IPS-18c (cell line): ENCODE measurements at regions not wholly inside any gene's neighbourhood (a gene's known extent, or its start where the extent isn't known, plus 50 kb on each side); places are given as distances from the start of the nearest gene placed in this dataset.

Source experiments
- H3K4me3 ChIP-seq: 2 replicates; pipeline ENCODE4 v1.7.0; 2013; ENCODE audit warnings: low read depth, mild to moderate bottlenecking, low read length, moderate library complexity; ENCODE audit not compliant: insufficient read depth
- H3K9me3 ChIP-seq: one replicate; pipeline ENCODE4 v1.6.1; 2013; ENCODE audit warnings: mild to moderate bottlenecking, low read length, moderate library complexity; ENCODE audit not compliant: control insufficient read depth, insufficient read depth

DNA sequence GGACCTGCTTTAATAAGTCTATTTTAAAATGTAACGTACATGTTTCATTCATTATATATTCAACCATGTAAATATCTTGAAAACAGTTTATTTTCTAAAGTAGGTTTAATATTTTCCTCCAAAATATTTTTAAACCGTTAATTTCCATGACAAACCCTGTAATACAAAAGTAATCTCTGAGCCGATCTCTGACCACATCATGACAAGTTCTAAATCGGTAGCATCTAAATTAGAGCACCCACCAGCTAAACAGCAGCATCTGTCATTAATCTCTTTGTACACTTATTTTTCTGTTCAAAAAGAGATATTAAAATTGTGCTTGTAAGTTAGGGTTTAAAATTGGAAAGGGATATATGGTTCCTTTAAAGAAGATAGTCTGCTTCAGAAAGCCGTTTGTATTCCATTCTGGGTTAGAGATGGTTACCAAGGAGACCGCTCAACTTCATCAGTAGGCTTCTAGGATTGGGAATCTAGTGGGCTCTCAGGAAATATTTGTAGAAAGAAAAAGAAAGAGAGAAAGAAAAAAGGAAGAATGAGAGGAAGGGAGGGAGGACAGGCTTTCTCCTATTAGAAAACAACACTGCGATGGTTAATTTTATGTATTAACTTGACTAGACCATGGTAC lies 232.5 kb upstream of the FOXN3 start:
- no peaks in the 10 kb centered on the region for H3K9me3 ChIP-seq
- no peak overlapping the region for H3K4me3 ChIP-seq

- H3K9me3 ChIP-seq = no peaks in the 10 kb centered on the region
- H3K4me3 ChIP-seq = no peak overlapping the region
Observed at GRCh38 chr14:89648924-89649323, 231.9 kb upstream of the FOXN3 start.

- H3K4me3 ChIP-seq = no peak overlapping the region
Observed at GRCh38 chr14:89648510-89648909, 231.5 kb upstream of the FOXN3 start.

GRCh38 chr14:89646971-89647370 lies 229.9 kb upstream of the FOXN3 start:
- Histone ChIP-seq H3K9me3 (no peaks in the 10 kb centered on the region), H3K4me3 (no peak overlapping the region)

More at GRCh38 chr14:89648510-89648909, 231.5 kb upstream of the FOXN3 start:
- no peaks in the 10 kb centered on the region for H3K9me3 ChIP-seq

DNA sequence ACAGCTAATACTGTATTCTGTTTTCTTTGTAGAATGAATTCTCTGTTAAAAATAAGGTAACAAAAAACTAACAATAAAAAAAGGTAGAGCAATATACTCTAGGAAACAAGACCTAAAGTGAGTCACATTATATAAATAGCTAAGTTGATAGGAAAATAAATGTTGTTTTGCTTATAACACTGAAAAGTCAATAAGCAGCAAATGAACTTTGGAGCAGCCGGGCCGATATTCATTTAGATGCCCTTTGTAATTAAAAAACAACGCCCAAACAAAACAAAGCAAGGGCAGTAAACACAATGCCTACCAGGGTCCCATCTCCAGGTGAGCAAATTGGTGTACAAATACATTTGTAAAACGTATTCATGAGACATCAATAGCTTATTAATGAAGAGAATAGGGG lies 227.6 kb upstream of the FOXN3 start:
- Histone ChIP-seq H3K9me3 (no peaks in the 10 kb centered on the region), H3K4me3 (no peak overlapping the region)

GRCh38 chr14:89641495-89642175 lies 224.6 kb upstream of the FOXN3 start:
- no peaks in the 10 kb centered on the region for H3K9me3 ChIP-seq
- H3K4me3 ChIP-seq = no peak overlapping the region

DNA sequence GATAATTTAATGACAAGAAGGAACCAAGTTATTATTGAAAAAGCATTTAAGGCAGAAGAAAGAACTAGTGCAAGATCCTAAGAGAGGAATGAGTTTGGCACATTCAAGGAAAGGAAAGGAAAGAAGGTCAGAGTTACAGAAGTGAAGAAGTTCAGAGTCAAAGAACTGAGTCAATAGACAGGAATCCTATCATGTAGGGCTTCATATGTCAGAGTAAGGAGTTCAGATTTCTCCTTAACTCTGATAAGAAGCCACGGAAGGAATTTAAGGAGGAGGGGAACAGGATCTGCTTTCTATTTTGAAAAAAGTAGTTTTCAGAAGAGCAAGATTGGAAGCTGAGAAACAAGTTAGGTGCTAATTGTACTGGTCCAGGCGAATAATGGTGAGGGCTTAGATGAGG lies 223.1 kb upstream of the FOXN3 start:
- Histone ChIP-seq H3K4me3 (no peak overlapping the region), H3K9me3 (no peaks in the 10 kb centered on the region)

- no peaks in the 10 kb centered on the region for H3K9me3 ChIP-seq
- no peak overlapping the region for H3K4me3 ChIP-seq
Observed at GRCh38 chr14:89639687-89640086, 222.7 kb upstream of the FOXN3 start.

- no peak overlapping the region for H3K4me3 ChIP-seq
- no peaks in the 10 kb centered on the region for H3K9me3 ChIP-seq
Observed at GRCh38 chr14:89638891-89639290, 221.9 kb upstream of the FOXN3 start.

DNA sequence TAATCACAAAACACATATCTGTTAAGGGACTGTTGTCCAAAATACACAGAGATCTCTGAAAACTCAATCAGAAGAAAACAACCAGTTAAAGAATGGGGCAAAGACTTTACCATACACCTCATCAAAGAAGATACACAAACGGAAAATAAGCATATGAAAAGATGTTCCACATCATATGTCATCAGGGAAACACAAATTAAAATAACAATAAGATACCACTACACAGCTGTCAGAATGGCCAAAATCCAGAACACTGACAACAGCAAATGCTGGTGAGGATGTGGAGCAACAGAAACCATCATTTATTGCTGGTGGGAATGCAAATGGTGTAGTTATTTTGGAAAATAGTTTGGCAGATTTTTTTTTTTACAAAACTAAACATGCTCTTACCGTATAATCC lies 220.5 kb upstream of the FOXN3 start:
- Histone ChIP-seq H3K9me3 (no peaks in the 10 kb centered on the region), H3K4me3 (no peak overlapping the region)

- no peak overlapping the region for H3K4me3 ChIP-seq
- no peaks in the 10 kb centered on the region for H3K9me3 ChIP-seq
Observed at GRCh38 chr14:89635615-89636014, 218.6 kb upstream of the FOXN3 start.

DNA sequence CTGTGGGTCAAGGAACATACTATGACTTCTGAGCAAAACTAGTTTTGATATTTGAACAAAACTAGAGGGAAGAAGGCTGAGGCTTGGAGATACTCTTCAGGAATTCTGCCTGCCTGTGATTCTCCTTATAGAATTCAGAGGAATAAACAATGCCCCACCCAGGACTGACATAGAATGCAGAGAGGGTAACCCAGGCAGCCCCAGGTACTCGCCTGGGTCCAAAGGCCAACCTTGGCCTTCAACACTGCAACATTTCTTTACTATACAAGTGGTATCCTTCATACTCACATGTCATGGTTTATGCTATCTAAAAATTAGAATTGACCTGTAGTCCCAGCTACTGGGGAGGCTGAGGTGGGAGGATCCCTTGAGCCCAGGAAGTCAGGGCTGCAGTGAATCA lies 217.0 kb upstream of the FOXN3 start:
- Histone ChIP-seq H3K4me3 (no peak overlapping the region), H3K9me3 (no peaks in the 10 kb centered on the region)

DNA sequence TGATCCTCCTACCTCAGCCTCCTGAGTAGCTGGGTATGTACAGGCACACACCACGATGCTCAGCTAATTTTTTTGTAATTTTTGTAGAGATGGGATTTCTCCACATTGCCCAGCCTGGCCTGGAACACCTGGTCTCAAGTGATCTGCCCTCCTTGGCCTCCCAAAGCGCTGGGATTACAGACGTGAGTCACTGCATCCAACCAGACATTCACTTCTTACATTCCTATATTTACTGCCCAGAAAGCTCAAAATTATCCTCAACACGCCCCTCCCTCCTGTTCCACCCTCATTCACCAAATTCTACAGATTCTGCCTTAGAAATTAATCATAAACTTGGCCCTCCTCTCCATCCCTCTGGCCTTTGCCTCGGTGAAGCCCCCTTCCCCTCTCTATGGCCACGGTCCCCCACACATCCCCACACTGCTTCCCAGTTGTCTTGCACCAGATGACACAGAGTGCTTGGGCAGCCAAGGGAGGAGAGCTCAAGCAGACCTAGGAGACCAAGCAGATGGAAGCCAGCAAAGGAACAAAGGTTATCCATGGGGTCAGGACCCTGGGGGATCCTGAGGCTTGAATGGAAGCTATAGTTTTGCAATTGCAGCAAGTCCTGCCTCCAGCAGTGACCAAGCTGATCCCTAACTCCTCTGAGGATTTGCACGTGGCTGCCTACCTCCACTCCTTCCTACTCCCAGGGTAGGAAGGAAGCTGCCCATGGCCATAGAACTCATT lies 213.2 kb upstream of the FOXN3 start:
- no peaks in the 10 kb centered on the region for H3K9me3 ChIP-seq
- no peak overlapping the region for H3K4me3 ChIP-seq

DNA sequence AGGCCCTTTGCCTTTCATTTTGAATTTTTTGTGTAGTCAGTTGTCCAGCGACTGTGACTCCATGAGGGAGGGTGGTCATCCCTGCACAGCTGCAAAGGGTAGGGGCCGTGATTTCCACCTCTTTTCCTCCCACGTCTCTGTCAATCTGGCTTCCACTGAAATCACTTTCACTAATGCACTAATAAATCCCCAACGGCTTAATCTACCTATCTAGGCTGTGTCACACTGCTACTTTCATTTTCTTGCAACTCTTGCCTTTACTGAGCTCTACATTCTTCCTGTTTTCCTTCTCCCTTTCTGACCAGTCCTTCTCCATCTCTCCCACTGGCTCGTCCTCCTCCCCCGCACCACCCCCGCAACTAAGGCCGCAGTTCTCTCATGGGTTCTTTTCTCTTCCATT lies 212.3 kb upstream of the FOXN3 start:
- no peaks in the 10 kb centered on the region for H3K9me3 ChIP-seq
- no peak overlapping the region for H3K4me3 ChIP-seq

DNA sequence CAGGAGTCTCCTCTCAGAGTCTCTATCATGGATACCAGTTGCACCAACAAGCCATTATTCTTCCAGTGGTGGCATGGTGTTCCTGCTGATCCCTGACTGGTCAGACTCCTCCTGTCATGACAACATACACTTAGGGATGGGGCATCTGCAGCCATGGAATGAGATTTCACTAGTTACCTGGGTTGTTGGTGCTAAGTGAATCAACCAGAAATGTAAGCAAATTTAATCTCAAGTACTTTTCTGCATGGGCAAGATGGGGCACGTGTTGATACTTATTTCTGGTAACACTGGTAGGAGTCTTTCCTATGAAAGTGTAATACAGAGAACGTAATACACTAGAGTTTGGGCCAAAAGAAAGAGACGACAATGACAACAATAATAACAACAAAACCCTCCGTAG lies 211.5 kb upstream of the FOXN3 start:
- no peaks in the 10 kb centered on the region for H3K9me3 ChIP-seq

GRCh38 chr14:89626233-89626806 lies 209.3 kb upstream of the FOXN3 start:
- H3K9me3 ChIP-seq = no peaks in the 10 kb centered on the region
- H3K4me3 ChIP-seq = no peak overlapping the region

More for the DNA sequence above, 211.5 kb upstream of the FOXN3 start:
- H3K4me3 ChIP-seq = no peak overlapping the region

DNA sequence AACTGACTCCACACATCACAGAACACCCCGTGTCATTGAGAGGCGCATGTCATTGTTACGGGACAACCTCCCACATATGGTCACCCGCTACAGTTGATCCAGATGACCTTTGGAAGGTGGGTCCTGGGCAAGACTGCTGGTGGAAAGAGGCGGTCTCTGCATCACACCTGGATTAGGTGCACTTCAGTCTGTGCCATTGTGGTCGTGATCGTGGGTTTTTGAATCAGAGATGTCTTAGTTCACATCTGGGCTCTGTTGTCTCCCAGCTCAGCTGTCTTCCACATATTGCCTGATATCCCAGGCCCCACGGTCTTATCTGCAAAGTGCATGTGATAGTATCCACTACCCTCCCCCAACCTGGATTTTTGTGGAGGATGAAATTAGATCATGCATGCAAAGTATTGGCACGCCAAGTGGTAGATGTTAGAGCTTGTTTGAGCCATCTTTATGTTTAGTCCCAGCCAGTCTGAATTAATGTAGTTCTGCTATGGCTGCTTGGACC lies 208.7 kb upstream of the FOXN3 start:
- no peaks in the 10 kb centered on the region for H3K9me3 ChIP-seq
- H3K4me3 ChIP-seq = no peak overlapping the region

DNA sequence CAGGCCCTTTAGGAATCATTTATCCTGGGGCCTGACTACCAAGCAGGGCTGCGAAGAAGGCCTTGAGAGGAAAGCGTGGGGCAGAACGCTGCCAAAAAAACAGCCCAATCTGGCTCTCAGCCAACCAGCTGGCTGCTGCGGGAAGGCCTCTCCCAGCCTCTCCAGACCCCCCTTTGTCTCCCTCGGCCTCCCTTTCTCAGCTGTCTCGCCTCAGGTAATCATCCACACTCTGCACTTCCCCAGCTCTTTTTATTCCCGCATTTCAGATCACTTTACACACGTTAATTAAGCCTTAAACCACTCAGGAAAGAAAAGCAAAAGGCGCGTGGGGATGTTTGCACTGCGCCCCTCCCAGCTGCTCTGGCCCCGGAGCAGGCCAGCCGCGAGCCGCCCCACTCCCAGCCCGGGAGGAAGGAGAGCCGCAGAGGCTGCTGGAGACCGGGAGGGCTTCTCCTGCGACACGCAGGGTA lies 208.2 kb upstream of the FOXN3 start:
- no peaks in the 10 kb centered on the region for H3K9me3 ChIP-seq
- H3K4me3 ChIP-seq = no peak overlapping the region
